ENCODE measurements at regions not wholly inside any gene's neighbourhood (a gene's known extent, or its start where the extent isn't known, plus 50 kb on each side); places are given as distances from the start of the nearest gene placed in this dataset.

GRCh38 chr21:26683996-26684395 lies 110.9 kb upstream of the CYYR1 start:
- no peak for TF ChIP-seq CTCF (IDR thresholded peaks at IDR 0.05; ENCODE audit: low read depth, low read length, missing input control)
- TF ChIP-seq YY1 (IDR thresholded peaks at IDR 0.05), result no peak

Data from liver (tissue), 2 donors.